Activated naive CD8-positive, alpha-beta T cell treated with anti-CD3 and anti-CD28 coated beads, Interleukin-2, amount 10 ng/mL, durations not matched to agents 7 days and 5 days (primary cell): ENCODE measurements at regions not wholly inside any gene's neighbourhood (a gene's known extent, or its start where the extent isn't known, plus 50 kb on each side); places are given as distances from the start of the nearest gene placed in this dataset.
"Not testable (repeated sequence)": the region's sequence is repeated elsewhere in the genome, so short reads cannot be mapped to it uniquely, and the experiment has no call there.

Experiments
- ATAC-seq: fragments of 150-1000 bp; cut with Tn5 transposase; one replicate; pipeline ENCODE4 v1.10.0; 2021; ENCODE audit warnings: low read depth, moderate library complexity
- POLR2A ChIA-PET: fragments of 350-600 bp; sonication (Branson Sonifier 250); formaldehyde crosslinking; loops from one replicate; lab custom pipeline; 2021; ENCODE audit warnings: antibody characterized with exemption; lab: Charles Lee
- DNase-seq: peaks from one replicate; pipeline ENCODE4 v3.0.0; 2021
- H3K27ac Mint-ChIP-seq: one replicate; pipeline ENCODE4 v1.8.0; 2022; ENCODE audit warnings: mild to moderate bottlenecking, mixed read lengths
- H3K27me3 Mint-ChIP-seq: one replicate; pipeline ENCODE4 v1.8.0; 2022; ENCODE audit warnings: mild to moderate bottlenecking, moderate library complexity, mixed read lengths
- H3K36me3 Mint-ChIP-seq: one replicate; pipeline ENCODE4 v1.8.0; 2021; ENCODE audit warnings: mild to moderate bottlenecking, mixed read lengths
- H3K4me1 Mint-ChIP-seq: one replicate; pipeline ENCODE4 v1.8.0; 2021; ENCODE audit warnings: mixed read lengths
- H3K4me3 Mint-ChIP-seq: one replicate; pipeline ENCODE4 v1.8.0; 2022; ENCODE audit warnings: mild to moderate bottlenecking, moderate library complexity, mixed read lengths
- H3K9me3 Mint-ChIP-seq: one replicate; pipeline ENCODE4 v1.8.0; 2021; ENCODE audit warnings: mixed read lengths

- no peaks in the 10 kb centered on the region for H3K36me3 Mint-ChIP-seq
- ATAC-seq = no peak
- no peak for DNase-seq
- H3K9me3 Mint-ChIP-seq = no peaks in the 10 kb centered on the region
- H3K4me1 Mint-ChIP-seq = no peaks in the 10 kb centered on the region
- POLR2A ChIA-PET = no interaction called here
- H3K27ac Mint-ChIP-seq = no peak overlapping the region
- H3K4me3 Mint-ChIP-seq = no peak overlapping the region
- peaks cover 14% of the 10 kb centered on the region for H3K27me3 Mint-ChIP-seq
Measured at GRCh38 chr6:166705069-166705468, 78.0 kb upstream of the RPS6KA2 start.

- POLR2A ChIA-PET = no interaction called here
- Mint-ChIP-seq H3K36me3 (no peaks in the 10 kb centered on the region), H3K27ac (no peak overlapping the region), H3K4me3 (no peak overlapping the region), H3K9me3 (no peaks in the 10 kb centered on the region), H3K4me1 (no peaks in the 10 kb centered on the region), H3K27me3 (peaks cover 14% of the 10 kb centered on the region)
- ATAC-seq (no peak), DNase-seq (no peak)
Measured at GRCh38 chr6:166704171-166704570, 77.1 kb upstream of the RPS6KA2 start.

GRCh38 chr6:166703149-166703710 is 76.2 kb upstream of the RPS6KA2 start:
- Mint-ChIP-seq H3K4me1 (no peaks in the 10 kb centered on the region), H3K27ac (no peak overlapping the region), H3K27me3 (peaks cover 14% of the 10 kb centered on the region), H3K4me3 (no peak overlapping the region), H3K36me3 (no peaks in the 10 kb centered on the region), H3K9me3 (no peaks in the 10 kb centered on the region)
- ATAC-seq = no peak
- no peak for DNase-seq
- POLR2A ChIA-PET = interaction anchor here (0.6 kb wide), 1 partner anchor 267 kb away, joined by 3 read pairs; no protein-coding TSS in a partner anchor

- H3K27me3 Mint-ChIP-seq = peaks cover 12% of the 10 kb centered on the region
- ATAC-seq, POLR2A ChIA-PET, DNase-seq, H3K36me3 Mint-ChIP-seq, H3K4me3 Mint-ChIP-seq, H3K9me3 Mint-ChIP-seq, H3K27ac Mint-ChIP-seq, H3K4me1 Mint-ChIP-seq: not testable (repeated sequence)
Measured at GRCh38 chr6:166701424-166701823, 74.4 kb upstream of the RPS6KA2 start.

GRCh38 chr6:166700871-166701270 is 73.8 kb upstream of the RPS6KA2 start:
- H3K4me3 Mint-ChIP-seq, H3K4me1 Mint-ChIP-seq, DNase-seq, ATAC-seq, H3K27ac Mint-ChIP-seq, H3K36me3 Mint-ChIP-seq, POLR2A ChIA-PET, H3K9me3 Mint-ChIP-seq: not testable (repeated sequence)
- peaks cover 12% of the 10 kb centered on the region for H3K27me3 Mint-ChIP-seq

GRCh38 chr6:166697113-166697512 is 70.1 kb upstream of the RPS6KA2 start:
- no peak overlapping the region for H3K4me3 Mint-ChIP-seq
- DNase-seq = no peak
- no peak overlapping the region for H3K27ac Mint-ChIP-seq
- H3K4me1 Mint-ChIP-seq = no peaks in the 10 kb centered on the region
- no peaks in the 10 kb centered on the region for H3K9me3 Mint-ChIP-seq
- no peak for ATAC-seq
- peaks cover 7% of the 10 kb centered on the region for H3K27me3 Mint-ChIP-seq
- POLR2A ChIA-PET = no interaction called here
- H3K36me3 Mint-ChIP-seq = no peaks in the 10 kb centered on the region

GRCh38 chr6:166693880-166694279 is 66.8 kb upstream of the RPS6KA2 start:
- POLR2A ChIA-PET = no interaction called here
- H3K4me1 Mint-ChIP-seq = no peaks in the 10 kb centered on the region
- H3K36me3 Mint-ChIP-seq = no peaks in the 10 kb centered on the region
- ATAC-seq = no peak
- no peak for DNase-seq
- H3K4me3 Mint-ChIP-seq = no peak overlapping the region
- H3K9me3 Mint-ChIP-seq = no peaks in the 10 kb centered on the region
- no peak overlapping the region for H3K27ac Mint-ChIP-seq
- peaks cover 6% of the 10 kb centered on the region for H3K27me3 Mint-ChIP-seq

GRCh38 chr6:166692723-166693302 is 65.8 kb upstream of the RPS6KA2 start:
- Mint-ChIP-seq H3K4me1 (no peaks in the 10 kb centered on the region), H3K4me3 (no peak overlapping the region), H3K27ac (no peak overlapping the region), H3K9me3 (no peaks in the 10 kb centered on the region), H3K36me3 (no peaks in the 10 kb centered on the region), H3K27me3 (peaks cover 6% of the 10 kb centered on the region)
- POLR2A ChIA-PET = no interaction called here
- ATAC-seq (no peak), DNase-seq (no peak)

GRCh38 chr6:166691746-166692145 is 64.7 kb upstream of the RPS6KA2 start:
- Mint-ChIP-seq H3K36me3 (no peaks in the 10 kb centered on the region), H3K27ac (no peak overlapping the region), H3K27me3 (peaks cover 6% of the 10 kb centered on the region), H3K9me3 (no peaks in the 10 kb centered on the region), H3K4me3 (no peak overlapping the region), H3K4me1 (no peaks in the 10 kb centered on the region)
- DNase-seq (no peak), ATAC-seq (no peak)
- POLR2A ChIA-PET = no interaction called here

GRCh38 chr6:166691199-166691598 is 64.1 kb upstream of the RPS6KA2 start:
- Mint-ChIP-seq H3K27me3 (peaks cover 6% of the 10 kb centered on the region), H3K36me3 (no peaks in the 10 kb centered on the region), H3K27ac (no peak overlapping the region), H3K9me3 (no peaks in the 10 kb centered on the region), H3K4me1 (no peaks in the 10 kb centered on the region), H3K4me3 (no peak overlapping the region)
- POLR2A ChIA-PET = no interaction called here
- ATAC-seq = no peak
- DNase-seq = no peak

- Mint-ChIP-seq H3K9me3 (no peaks in the 10 kb centered on the region), H3K4me1 (no peaks in the 10 kb centered on the region), H3K4me3 (no peak overlapping the region), H3K27me3 (peaks cover 6% of the 10 kb centered on the region), H3K27ac (no peak overlapping the region), H3K36me3 (no peaks in the 10 kb centered on the region)
- DNase-seq = no peak
- ATAC-seq = no peak
- POLR2A ChIA-PET = no interaction called here
Measured at GRCh38 chr6:166689687-166690086, 62.6 kb upstream of the RPS6KA2 start.

- POLR2A ChIA-PET = no interaction called here
- H3K4me3 Mint-ChIP-seq = no peak overlapping the region
- H3K27me3 Mint-ChIP-seq = peaks cover 6% of the 10 kb centered on the region
- DNase-seq (no peak), ATAC-seq (no peak)
- no peaks in the 10 kb centered on the region for H3K36me3 Mint-ChIP-seq
- H3K27ac Mint-ChIP-seq = no peak overlapping the region
- H3K4me1 Mint-ChIP-seq = no peaks in the 10 kb centered on the region
- no peaks in the 10 kb centered on the region for H3K9me3 Mint-ChIP-seq
Measured at GRCh38 chr6:166688901-166689300, 61.9 kb upstream of the RPS6KA2 start.

- H3K36me3 Mint-ChIP-seq = no peaks in the 10 kb centered on the region
- DNase-seq (no peak), ATAC-seq (no peak)
- no peak overlapping the region for H3K27ac Mint-ChIP-seq
- no peaks in the 10 kb centered on the region for H3K4me1 Mint-ChIP-seq
- POLR2A ChIA-PET = no interaction called here
- H3K4me3 Mint-ChIP-seq = no peak overlapping the region
- no peaks in the 10 kb centered on the region for H3K9me3 Mint-ChIP-seq
- H3K27me3 Mint-ChIP-seq = peaks cover 6% of the 10 kb centered on the region
Measured at GRCh38 chr6:166687879-166688205, 60.8 kb upstream of the RPS6KA2 start.

- Mint-ChIP-seq H3K4me3 (no peak overlapping the region), H3K27me3 (peaks cover 6% of the 10 kb centered on the region), H3K9me3 (no peaks in the 10 kb centered on the region), H3K4me1 (peaks cover 2% of the 10 kb centered on the region), H3K36me3 (no peaks in the 10 kb centered on the region), H3K27ac (no peak overlapping the region)
- DNase-seq = no peak
- POLR2A ChIA-PET = no interaction called here
- no peak for ATAC-seq
Measured at GRCh38 chr6:166687070-166687878, 60.2 kb upstream of the RPS6KA2 start.
